NCI-H226 (cell line): ENCODE measurements at regions not wholly inside any gene's neighbourhood (a gene's known extent, or its start where the extent isn't known, plus 50 kb on each side); places are given as distances from the start of the nearest gene placed in this dataset.

ENCODE experiments used
- DNase-seq: peaks from one replicate; pipeline ENCODE4 v3.0.0-alpha.2; 2015

DNA sequence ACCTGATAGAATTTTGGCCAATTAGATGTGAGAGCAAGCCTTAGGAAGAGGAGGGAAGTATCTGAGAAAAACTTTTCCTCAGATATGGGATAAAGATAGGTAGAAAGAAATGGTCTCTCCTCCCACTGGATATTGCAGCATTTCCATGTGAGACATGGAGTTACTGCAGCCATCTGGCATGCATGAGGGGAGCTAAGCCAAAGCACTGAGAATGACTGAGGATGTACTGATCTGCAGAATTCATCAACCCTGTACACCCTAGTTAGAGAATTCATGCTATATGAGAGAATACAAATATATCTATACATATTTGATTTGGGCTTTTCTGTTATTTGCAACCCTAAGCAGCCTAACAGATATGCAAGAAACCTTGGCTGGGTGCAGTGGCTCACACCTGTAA lies 52.5 kb upstream of the RPL34 start:
- no peak for DNase-seq

DNA sequence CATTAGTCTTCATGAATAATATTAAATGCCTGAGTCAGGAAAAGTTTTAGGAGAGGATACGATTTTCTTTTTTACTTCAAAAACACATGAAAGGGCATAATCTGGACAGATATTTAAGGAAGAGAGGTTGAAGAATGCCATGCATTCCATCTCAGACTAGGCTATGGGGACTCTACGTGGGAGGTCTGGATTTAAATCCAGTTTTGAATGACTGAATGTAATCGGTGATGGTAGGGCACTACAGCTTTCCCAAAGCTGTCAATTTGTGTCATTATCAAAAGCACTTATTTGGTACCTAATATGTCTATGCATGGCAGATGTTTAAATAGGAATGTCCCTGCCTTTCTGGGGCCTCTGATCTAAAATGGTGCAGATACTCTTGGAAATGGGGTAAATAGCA lies 59.3 kb upstream of the RPL34 start:
- no peak for DNase-seq

DNA sequence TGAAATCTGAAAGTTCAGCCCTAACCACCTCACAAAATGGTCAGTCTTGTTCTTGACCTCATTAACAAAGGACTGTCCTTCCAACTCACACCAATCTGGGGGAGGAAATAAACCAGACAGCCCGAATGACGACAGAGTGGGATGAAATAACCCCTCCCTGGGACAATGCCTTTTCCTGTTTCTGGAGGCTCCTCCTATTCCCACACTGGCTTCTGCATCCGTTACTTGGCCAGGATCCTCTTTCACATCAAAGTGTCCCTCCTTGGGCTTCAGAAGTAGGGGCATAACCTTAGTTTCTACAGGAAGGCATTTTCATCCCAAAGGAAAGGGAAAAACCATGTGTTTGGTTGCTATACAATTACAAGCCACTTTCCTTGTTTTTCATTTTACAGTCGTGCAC lies 59.8 kb upstream of the RPL34 start:
- DNase-seq: no peak

DNA sequence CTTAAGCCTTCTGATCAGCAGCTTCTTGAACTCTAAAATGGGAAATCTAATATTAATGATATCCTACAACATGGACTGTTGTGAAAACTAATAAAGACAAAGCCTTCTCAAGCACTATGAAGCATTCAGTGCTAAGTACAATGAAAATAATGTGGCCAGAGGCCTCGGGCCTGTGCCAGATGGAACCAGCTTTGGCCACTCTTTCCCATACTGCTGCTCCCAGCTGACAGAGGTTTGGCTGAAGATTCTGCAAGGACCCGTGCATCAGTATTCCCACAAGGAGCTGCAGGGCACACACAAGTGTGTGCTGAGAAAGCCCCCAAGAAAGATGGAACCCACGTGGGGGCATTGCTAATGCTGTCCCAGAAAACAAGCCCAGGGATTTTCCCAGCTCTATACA lies 60.5 kb upstream of the RPL34 start:
- DNase-seq: no peak

DNA sequence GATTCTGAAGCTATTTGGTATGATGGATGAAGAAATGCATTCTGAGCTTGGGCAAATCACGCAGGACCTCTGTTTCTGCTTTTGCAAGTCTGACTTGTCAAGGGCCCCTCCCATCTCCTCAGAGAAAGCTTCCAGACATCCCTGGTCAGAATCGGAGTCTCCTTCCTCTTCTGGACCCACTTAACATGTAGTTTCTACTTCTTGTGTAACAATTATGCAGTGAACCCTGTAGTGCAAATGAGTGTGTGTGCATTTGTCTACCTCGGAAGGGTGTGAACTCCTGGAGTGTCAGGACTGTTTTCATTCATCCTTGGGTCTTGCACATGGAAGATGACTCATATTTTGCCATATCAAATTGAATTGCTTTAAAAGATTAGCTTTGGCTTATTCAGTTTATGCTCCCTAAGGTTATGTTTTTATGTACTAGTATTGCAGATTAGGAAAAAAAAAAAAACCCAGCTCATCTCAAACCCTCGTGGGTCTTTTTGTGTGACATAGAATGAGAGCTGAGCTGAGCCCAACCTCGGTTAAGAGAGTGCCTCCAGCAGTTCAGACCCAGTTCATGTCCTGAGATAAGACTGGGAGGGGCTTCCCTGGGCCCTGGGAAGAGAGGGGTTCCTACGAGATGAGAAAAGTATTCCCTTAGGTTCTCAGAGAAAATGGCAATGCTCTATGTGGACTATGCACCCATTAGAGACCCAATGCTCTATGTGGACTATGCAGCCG lies 61.1 kb upstream of the RPL34 start:
- DNase-seq: no peak

DNA sequence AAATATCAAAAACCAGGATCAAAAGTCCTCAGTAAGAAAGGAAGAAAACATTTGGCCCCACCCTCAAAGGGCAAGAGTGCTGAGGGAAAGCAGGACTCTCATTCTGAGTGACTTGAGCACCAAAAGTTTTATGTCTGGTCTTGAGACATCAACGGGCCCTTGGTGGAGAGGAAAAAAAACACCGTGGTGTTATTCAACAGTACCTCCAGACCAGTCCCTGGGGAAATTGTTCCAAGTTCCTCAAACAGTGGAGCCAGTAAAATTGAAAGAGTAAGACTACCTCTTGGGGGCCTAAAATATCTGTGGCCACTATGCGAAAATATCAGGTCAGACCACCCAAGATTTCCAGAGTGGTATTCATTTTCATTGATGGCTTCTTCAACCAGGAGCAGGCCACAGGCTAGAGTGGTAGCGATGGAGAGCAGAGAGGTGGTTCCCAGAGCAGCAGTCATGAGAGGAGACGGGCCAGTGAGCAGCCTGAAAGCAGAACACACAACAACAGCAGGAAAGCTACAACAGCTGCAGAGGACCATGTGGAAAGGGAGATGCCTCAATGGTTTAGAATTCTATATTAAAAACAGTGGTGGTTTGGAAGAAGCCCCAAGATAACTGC lies 63.7 kb upstream of the RPL34 start:
- DNase-seq: no peak

DNA sequence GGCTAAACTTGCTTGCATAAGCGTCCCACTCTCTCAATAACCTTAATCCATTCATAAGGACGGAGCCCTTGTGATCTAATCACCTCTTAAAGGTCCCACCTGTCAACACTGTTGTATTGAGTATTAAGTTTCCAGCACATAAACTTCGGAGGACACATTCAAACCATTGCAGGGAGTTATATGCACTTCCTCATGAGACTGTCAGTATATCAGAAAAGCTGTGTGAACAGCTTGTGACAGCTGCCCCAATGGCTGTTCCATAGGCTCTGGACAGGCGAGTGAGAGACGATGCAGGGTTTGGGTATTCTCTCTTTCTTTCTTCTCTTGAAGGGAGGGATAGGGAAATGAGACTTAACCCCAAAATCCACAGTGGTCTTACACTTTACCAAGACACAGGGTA lies 64.2 kb upstream of the RPL34 start:
- DNase-seq: no peak

DNA sequence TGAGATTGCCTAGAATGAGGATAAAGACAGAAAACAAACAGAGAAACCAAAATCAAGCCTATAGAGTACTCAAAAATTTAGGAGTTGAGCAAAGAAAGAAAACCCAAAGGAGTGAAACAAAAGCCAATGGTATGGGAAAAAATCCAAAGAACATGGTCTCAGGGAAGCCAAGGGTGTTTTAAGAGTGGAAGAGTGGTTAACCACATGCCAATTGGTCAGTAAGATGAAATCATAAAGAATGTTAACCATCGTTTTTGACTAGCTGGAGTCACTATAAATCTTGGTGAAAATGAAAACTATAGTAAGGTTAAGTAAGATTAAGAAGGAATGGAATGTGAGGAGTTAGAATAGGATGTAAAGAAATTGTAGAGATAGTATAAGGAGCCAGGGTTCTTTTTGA lies 64.7 kb upstream of the RPL34 start:
- no peak for DNase-seq

DNA sequence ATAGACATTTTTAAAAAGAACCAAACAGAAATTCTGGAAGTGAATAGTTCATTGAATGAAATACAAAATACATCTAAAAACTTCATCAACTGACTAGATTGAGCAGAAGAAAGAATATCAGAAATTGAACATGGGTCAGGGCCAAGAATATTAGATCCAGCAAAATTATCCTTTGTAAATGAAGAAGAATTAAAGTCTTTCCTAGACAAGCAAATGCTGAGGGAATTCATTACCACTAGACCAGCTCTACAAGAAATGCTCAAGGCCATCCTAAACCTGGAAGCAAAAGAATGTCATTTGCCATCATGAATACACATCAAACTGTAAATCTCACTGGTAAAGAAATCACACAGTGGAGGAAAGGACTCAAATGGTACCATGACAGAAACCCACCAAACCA lies 72.7 kb upstream of the RPL34 start:
- no peak for DNase-seq

DNA sequence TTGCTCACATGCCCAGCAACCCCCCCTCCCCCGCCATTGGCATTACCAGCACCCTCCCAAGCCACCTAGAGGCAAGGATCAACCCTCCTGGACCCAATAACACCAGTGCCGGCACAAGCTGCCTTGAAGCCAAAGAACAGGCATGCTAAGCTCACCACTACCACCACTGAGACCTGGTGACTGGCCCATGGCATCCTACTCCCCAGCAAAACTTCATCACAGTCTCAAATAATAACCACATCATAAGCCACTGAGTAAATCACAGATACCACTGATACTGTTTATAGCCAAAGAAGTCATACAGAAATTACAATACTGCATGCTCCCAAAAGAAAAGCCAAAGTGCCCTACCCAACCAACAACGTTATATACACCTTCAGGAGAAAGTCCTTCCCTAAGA lies 73.6 kb upstream of the RPL34 start:
- DNase-seq: no peak

DNA sequence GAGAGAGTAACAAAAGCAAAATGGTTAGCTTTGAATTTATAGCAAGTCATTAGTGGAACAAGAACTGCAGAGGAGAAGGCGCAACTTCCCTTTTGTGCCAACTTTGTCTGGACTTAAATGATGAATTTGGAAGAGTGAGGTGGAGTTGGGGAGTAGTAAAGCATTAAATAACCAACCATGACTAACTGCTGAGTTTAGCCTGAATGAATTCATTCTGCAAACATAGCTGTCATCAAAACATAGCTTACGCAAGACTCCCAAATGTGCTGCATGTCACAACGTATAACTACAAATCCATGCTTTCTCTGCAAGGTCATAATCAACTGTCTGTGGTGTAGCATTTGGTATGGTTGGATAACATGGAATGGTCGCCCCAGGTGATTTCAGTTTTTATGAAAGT lies 75.9 kb upstream of the RPL34 start:
- no peak for DNase-seq

DNA sequence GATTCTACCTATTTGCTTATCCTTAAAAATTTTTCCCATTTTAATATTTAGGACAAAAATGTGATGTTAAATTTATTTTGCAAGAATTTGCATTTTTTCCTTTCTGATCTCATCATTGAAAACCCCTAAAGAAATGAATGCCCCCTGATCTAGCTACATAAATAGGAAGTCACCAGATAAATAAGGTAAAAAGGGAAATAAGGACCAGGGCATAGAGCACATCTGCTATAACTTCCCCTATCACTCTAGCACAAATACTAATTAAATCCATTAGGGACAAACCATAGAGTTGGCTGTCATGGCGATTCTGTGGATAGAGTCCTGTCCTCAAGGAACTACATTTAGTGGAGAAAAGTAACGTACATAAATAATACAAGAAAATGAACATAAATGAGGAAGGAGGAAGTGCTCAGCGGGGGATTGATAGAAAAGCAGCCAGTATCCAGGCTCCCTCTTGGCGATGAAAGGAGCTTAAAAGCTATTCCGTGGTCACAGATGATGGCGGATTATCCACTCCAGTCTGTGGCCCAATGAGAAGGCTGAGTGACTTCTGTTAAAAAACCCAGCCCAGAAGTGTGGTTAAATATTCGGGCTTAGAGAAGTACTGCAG lies 76.9 kb upstream of the RPL34 start:
- no peak for DNase-seq

DNA sequence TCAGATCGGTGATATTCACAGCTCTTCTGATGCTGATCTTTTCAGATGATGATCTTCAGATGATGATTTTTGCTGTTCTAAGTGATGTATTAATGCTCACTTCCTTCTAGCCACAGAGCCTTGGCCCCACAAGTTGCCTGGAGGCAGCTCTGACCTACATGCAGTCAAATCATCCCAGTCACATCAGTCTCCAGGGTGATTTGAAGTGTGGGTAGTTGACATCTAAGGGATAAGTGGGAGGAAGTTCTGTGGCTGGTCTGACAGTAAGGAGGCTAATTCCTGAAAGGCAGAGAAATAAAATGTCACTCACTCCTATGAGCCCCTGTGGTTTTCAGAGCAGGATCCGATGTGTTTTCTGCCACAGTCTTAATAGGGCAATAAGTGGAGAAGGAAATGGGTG lies 79.8 kb upstream of the RPL34 start:
- no peak for DNase-seq

DNA sequence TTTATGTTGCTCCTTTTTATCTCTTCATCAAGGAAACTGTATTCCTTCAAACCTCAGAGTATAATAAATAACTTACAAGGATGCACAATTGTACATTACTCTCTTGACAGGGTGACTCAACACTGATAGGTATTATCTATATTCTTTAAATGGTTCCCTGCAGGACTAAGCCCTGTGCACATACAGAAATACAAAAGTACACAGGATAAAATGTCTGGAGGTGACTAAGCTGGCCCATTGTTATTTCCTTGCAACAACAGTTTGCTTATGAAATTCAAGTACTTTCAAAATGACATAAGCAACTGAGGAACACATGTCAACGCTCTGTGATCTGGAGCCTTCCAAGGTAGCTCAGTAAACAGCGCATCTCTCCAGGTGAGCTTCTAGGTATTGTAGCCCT lies 83.8 kb upstream of the RPL34 start:
- DNase-seq: no peak

DNA sequence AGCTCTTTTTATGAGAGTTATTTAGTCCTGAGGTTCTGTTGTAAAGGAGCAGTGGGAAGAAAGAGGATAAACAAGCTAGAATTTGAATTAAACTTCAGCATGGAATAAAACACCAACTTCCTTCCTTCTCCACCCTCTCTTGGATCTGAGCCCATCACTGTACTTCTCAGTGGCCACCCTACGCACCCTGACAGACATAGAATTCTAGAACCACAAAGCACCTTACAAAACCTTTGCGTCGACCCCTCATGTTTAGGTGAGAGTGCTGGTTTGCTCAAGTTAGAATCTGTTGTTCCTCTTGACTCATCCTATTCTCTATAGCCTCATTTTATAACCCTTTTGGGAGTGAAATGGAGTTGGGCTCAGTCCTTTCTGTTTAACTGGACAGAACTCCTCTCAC lies 84.6 kb upstream of the RPL34 start:
- no peak for DNase-seq

DNA sequence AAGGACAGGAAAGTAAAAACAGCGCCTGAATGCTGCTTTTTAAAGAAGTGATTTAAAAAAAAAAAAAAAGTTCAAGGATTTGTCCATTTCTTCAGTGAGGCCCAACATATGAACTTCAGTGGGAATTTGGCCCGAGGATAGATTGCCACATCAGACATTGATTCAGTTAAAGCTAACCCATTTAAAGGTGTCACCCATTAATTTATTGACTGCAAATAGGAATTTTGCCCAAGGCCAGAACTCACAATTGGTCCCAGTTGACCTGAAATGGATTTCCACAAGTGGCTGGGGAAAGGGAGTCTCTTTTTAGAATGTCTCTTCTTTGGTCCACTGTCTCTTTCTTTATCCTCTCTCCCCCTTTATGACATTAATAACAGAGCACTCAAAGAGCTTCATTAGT lies 86.5 kb upstream of the RPL34 start:
- DNase-seq: no peak

DNA sequence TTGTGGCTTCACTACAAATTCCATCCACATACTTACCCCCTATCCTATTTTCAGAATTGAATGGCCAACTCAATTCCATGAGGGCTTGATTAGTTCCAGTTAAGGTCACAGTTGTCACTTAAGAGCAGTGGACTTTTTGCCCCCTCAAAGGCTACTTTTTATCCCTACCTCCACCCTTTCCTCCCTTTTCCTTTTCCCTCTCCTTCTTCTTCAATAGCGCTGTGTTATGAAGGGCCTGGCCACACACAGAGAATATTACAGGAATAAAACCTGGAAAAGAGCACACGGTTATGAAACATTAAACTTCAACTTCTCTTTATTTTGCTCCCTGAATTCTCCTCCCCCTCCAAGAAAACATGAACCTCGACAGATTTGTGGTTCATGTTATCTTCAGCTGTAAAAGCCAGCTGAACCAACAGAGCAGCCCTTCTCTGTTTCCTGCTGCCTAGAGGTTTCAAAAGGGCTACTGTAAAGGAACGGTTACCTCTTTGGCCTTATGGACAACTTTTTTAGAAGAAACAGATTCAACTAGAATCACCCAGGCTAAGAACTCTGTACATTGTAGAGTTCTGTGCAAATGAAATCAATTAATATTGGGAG lies 87.0 kb upstream of the RPL34 start:
- DNase-seq: no peak

DNA sequence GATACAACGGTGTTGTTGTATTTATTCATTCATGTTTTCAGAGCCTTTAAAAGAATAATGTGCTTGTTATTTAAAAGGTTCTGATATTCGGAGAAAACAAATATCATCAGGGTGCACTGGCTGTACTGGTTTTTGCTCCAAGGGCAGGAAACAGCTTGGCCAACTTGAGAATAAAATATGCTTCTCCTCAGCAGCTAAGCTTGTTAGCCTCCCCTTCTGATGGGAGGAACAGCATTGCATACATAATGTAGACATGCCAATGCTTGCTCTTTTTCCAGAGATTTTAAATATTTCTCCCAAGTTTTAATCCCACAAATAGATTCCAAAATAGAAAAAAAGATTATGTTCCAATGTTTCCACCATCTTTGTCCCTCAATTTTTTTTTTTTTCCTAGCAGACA lies 87.6 kb upstream of the RPL34 start:
- no peak for DNase-seq

DNA sequence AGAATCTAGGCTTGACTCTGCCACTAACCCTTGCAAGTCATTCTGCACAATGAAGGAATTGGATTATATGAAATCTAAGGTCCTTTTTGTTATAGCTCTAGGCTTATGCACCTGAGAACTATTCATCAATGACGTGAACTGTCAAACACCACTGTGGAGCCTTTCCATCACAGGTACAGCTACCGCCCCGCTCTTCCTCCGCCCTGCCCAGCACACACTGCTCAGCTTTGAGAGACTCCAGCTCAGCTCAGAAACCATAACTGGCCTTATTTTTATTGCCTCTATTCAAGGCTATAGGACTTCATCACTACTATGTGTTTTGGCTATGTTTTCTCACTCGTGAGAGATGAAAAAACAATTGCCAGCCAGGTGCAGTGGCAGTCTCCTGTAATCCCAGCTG lies 88.2 kb upstream of the RPL34 start:
- no peak for DNase-seq

DNA sequence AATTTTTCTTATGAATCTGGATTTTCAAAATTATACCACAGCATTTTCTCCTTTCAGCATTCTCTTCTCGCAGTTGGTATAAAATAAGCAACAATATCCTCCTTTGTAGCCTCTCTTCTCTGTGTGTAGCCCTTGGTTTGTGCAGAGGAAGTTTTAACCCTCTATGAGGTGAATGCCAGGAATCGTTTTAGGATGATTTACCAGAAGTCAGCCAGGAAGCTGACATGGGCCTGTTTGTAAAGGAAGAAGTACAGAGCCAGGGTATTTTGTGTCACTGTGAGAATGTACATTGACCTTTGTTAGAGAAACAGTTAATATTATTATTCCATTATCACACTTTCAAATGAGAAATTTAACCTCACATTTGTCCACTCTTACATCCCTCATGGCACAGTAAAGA lies 88.9 kb upstream of the RPL34 start:
- no peak for DNase-seq

DNA sequence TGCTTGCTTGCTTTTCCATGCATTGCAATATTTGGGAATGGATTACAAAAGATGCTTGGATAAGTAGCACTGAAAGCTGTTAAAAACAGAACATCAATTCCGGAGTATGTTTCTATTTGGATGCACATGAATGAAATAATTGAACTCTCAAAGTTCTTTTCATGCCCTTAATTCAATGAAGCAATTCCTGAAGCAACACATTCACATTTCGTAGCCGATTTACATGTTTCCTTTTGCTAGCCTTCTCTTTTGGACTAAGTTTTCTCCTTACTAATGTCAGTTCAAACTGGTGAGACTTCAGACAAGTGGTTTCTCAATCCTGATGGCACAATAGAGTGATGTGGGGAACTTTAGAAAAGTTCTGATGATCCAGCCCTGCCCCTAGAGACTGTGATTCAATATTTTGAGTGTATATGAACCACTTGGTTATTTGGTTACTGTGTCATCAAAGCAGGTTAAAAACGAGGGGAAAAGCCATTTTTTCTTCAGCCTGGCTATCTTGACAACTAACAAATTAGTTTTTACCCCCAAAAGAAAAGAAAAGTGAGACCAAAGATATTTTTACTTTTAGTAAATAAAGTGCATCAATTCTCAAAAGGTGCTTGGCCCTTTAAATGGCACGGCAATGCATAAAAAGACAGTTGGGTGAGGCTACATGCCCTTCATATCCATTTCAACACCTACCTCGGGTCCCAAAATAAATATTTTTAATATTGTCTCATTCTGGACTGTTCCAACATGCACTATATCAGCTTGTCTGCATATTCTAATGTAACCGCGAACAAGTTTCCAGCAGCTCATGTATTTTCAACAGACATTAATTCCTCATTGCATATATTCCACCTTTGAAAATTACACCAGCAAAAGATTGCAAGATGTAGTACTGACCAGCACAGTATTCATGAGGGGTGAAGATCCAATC lies 90.1 kb upstream of the RPL34 start:
- DNase-seq: no peak

DNA sequence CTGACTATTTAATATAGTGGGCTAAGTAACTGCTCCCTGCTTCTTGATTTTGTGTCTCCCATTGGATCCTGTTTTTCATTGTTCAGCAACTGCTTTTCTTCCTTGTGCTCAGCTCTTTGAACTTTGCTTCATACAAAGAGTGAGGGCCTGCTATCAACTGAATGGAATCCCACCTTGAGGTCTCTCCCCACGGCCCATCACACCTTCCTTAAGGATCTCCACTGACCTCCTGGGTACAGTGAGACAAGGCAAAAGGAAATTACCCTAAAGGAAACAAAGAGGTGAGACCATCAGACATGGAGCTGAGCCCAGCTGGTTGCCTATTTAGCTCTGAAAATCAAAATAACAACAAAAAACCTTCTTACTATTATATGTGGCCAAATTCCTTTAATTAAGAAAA lies 91.3 kb upstream of the RPL34 start:
- no peak for DNase-seq

DNA sequence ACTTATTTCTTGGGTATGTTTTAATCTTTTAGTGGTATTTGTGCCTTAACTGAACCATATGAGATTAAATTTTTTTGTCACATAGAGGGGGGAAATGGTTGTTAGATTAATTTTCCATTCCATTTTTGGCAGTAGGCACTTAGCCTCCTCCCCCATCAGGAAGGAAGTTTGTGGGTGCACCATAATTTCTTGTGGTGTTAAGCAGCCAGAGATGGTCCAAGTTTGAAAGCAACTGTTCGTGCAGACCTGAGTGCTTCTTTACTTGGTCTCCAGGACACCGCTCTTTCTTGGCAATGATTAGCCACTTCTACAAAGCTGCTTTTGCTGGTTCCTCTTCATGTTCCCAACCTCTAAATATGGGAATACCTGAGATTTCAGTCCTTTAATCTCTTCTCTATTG lies 92.7 kb upstream of the RPL34 start:
- no peak for DNase-seq
